WTC11 (cell line): ENCODE measurements at regions not wholly inside any gene's neighbourhood (a gene's known extent, or its start where the extent isn't known, plus 50 kb on each side); places are given as distances from the start of the nearest gene placed in this dataset.
"Not testable (repeated sequence)": the region's sequence is repeated elsewhere in the genome, so short reads cannot be mapped to it uniquely, and the experiment has no call there.

Experiments used
- ATAC-seq: fragments of 200-7000 bp; cut with Tn5 transposase; 2 replicates; pipeline ENCODE4 v1.10.0; 2021; ENCODE audit warnings: mild to moderate bottlenecking, moderate library complexity
- CTCF ChIA-PET: fragments of 300-600 bp; sonication (Branson Sonifier 250); formaldehyde crosslinking; loops from one replicate; lab custom pipeline; 2021; ENCODE audit warnings: antibody characterized with exemption; lab: Charles Lee
- POLR2A ChIA-PET: fragments of 350-600 bp; sonication (Branson Sonifier 250); formaldehyde crosslinking; loops from one replicate; lab custom pipeline; 2021; ENCODE audit warnings: antibody characterized with exemption; lab: Charles Lee
- DNase-seq: peaks from one replicate; pipeline ENCODE4 v3.0.0; 2021; ENCODE audit warnings: low spot score
- H3K27ac Mint-ChIP-seq: 2 replicates; pipeline ENCODE4 v1.8.0; 2021; ENCODE audit warnings: mixed read lengths
- H3K27me3 Mint-ChIP-seq: 2 replicates; pipeline ENCODE4 v1.8.0; 2021; ENCODE audit warnings: low read depth, mild to moderate bottlenecking, moderate library complexity, mixed read lengths
- H3K36me3 Mint-ChIP-seq: 2 replicates; pipeline ENCODE4 v1.8.0; 2021; ENCODE audit warnings: mixed read lengths
- H3K4me1 Mint-ChIP-seq: 2 replicates; pipeline ENCODE4 v1.8.0; 2022; ENCODE audit warnings: mixed read lengths
- H3K4me3 Mint-ChIP-seq: 2 replicates; pipeline ENCODE4 v1.8.0; 2021; ENCODE audit warnings: mild to moderate bottlenecking, moderate library complexity, mixed read lengths
- H3K9me3 Mint-ChIP-seq: 2 replicates; pipeline ENCODE4 v1.8.0; 2021; ENCODE audit warnings: mixed read lengths
- AR ChIP-seq: fragments of 250-450 bp; sonication (Bioruptor Pico); IDR thresholded peaks from 2 replicates; pipeline ENCODE4 v1.9.0; 2021; ENCODE audit warnings: mild to moderate bottlenecking
- ARID4B ChIP-seq: sonication (generic); formaldehyde crosslinking; IDR thresholded peaks from 2 replicates; pipeline ENCODE4 v1.8.0; 2023; ENCODE audit warnings: missing genetic modification reagents, mild to moderate bottlenecking, borderline replicate concordance
- CTCF ChIP-seq: fragments of 200-600 bp; IDR thresholded peaks from 2 replicates; pipeline ENCODE4 v1.8.0; 2022; ENCODE audit warnings: antibody characterized with exemption
- GRHL2 ChIP-seq: fragments of 250-450 bp; sonication (Bioruptor Pico); IDR thresholded peaks from 2 replicates; pipeline ENCODE4 v1.8.0; 2022; ENCODE audit warnings: mild to moderate bottlenecking, moderate library complexity; ENCODE audit not compliant: insufficient replicate concordance, severe bottlenecking
- NFATC4 ChIP-seq: fragments of 250-450 bp; sonication (Bioruptor Pico); IDR thresholded peaks from 2 replicates; pipeline ENCODE4 v1.9.0; 2021; ENCODE audit warnings: mild to moderate bottlenecking
- RELA ChIP-seq: sonication (generic); formaldehyde crosslinking; IDR thresholded peaks from 2 replicates; pipeline ENCODE4 v1.8.1; 2022; ENCODE audit warnings: missing genetic modification reagents, mild to moderate bottlenecking, borderline replicate concordance
- SMAD3 ChIP-seq: sonication (generic); formaldehyde crosslinking; IDR thresholded peaks from 2 replicates; pipeline ENCODE4 v1.8.0; 2022; ENCODE audit warnings: missing genetic modification reagents, mild to moderate bottlenecking, borderline replicate concordance
- SMAD4 ChIP-seq: sonication (generic); formaldehyde crosslinking; IDR thresholded peaks from 2 replicates; pipeline ENCODE4 v1.8.0; 2022; ENCODE audit warnings: mild to moderate bottlenecking, missing genetic modification reagents
- ZMAT4 ChIP-seq: fragments of 250-450 bp; sonication (Bioruptor Pico); IDR thresholded peaks from 2 replicates; pipeline ENCODE4 v1.9.0; 2021; ENCODE audit warnings: mild to moderate bottlenecking
- ZNF121 ChIP-seq: sonication (generic); formaldehyde crosslinking; IDR thresholded peaks from 2 replicates; pipeline ENCODE4 v1.8.0; 2023; ENCODE audit warnings: missing genetic modification reagents
- ZNF263 ChIP-seq: sonication (generic); formaldehyde crosslinking; IDR thresholded peaks from 2 replicates; pipeline ENCODE4 v1.8.1; 2022; ENCODE audit warnings: low read depth, mild to moderate bottlenecking, moderate library complexity, missing genetic modification reagents
- ZNF416 ChIP-seq: fragments of 250-450 bp; sonication (Bioruptor Pico); IDR thresholded peaks from 2 replicates; pipeline ENCODE4 v1.9.0; 2021; ENCODE audit warnings: mild to moderate bottlenecking, inconsistent platforms
- ZNF423 ChIP-seq: fragments of 250-450 bp; sonication (Bioruptor Pico); IDR thresholded peaks from 2 replicates; pipeline ENCODE4 v2.1.2; 2022; ENCODE audit warnings: mild to moderate bottlenecking, moderate library complexity
- ZNF425 ChIP-seq: fragments of 250-450 bp; sonication (Bioruptor Pico); conservative IDR thresholded peaks from 2 replicates; pipeline ENCODE4 v1.9.0; 2021; ENCODE audit warnings: mild to moderate bottlenecking

- H3K4me3 Mint-ChIP-seq, H3K27ac Mint-ChIP-seq, POLR2A ChIA-PET, H3K27me3 Mint-ChIP-seq, CTCF ChIA-PET, ATAC-seq, DNase-seq, H3K4me1 Mint-ChIP-seq, H3K36me3 Mint-ChIP-seq: not testable (repeated sequence)
- H3K9me3 Mint-ChIP-seq = peaks cover 28% of the 10 kb centered on the region
Observed at GRCh38 chr3:31204796-31205056, 310.3 kb upstream of the GADL1 start.

- CTCF ChIA-PET = interaction anchor here (0.7 to 1.2 kb wide), 6 partner anchors 13 to 282 kb away, joined by 3 read pairs; no protein-coding TSS in a partner anchor
- ATAC-seq = peak; percentile 83
- TF ChIP-seq RELA = no peak
- TF ChIP-seq AR (CRISPR knock-in tag) = no peak
- peak; percentile 30; the same call in 1 of the 2 replicates for TF ChIP-seq CTCF
- TF ChIP-seq, all 79 proteins: peak for 1
- Mint-ChIP-seq H3K36me3 (no peaks in the 10 kb centered on the region), H3K27ac (no peak overlapping the region), H3K4me1 (no peaks in the 10 kb centered on the region), H3K4me3 (no peak overlapping the region), H3K9me3 (peaks cover 23% of the 10 kb centered on the region), H3K27me3 (no peaks in the 10 kb centered on the region)
- DNase-seq = peak; percentile 57
- POLR2A ChIA-PET = no interaction called here
Observed at GRCh38 chr3:31210068-31210645, 315.7 kb upstream of the GADL1 start.

GRCh38 chr3:31213869-31214486 lies 318.7 kb upstream of the STT3B start:
- Mint-ChIP-seq H3K4me3 (no peak overlapping the region), H3K27me3 (no peaks in the 10 kb centered on the region), H3K27ac (no peak overlapping the region), H3K4me1 (no peaks in the 10 kb centered on the region), H3K36me3 (no peaks in the 10 kb centered on the region), H3K9me3 (no peaks in the 10 kb centered on the region)
- POLR2A ChIA-PET = no interaction called here
- TF ChIP-seq ZNF121 (CRISPR knock-in tag) = no peak
- no peak for TF ChIP-seq ZNF423 (CRISPR knock-in tag)
- no peak for TF ChIP-seq SMAD3 (CRISPR knock-in tag)
- TF ChIP-seq ZNF425 = no peak
- no peak for TF ChIP-seq ZNF263
- no peak for TF ChIP-seq GRHL2 (CRISPR knock-in tag)
- TF ChIP-seq NFATC4 (CRISPR knock-in tag) = no peak
- no peak for TF ChIP-seq ZMAT4
- TF ChIP-seq ARID4B (CRISPR knock-in tag) = no peak
- no peak for TF ChIP-seq SMAD4 (CRISPR knock-in tag)
- TF ChIP-seq ZNF416 (CRISPR knock-in tag) = no peak
- no peak for DNase-seq
- CTCF ChIA-PET = no interaction called here
- ATAC-seq = no peak
